ENCODE measurements at regions not wholly inside any gene's neighbourhood (a gene's known extent, or its start where the extent isn't known, plus 50 kb on each side); places are given as distances from the start of the nearest gene placed in this dataset.
A peak's percentile ranks its signal among the peaks of the same experiment; 100 is the strongest.
"Not testable (repeated sequence)": the region's sequence is repeated elsewhere in the genome, so short reads cannot be mapped to it uniquely, and the experiment has no call there.

DNA sequence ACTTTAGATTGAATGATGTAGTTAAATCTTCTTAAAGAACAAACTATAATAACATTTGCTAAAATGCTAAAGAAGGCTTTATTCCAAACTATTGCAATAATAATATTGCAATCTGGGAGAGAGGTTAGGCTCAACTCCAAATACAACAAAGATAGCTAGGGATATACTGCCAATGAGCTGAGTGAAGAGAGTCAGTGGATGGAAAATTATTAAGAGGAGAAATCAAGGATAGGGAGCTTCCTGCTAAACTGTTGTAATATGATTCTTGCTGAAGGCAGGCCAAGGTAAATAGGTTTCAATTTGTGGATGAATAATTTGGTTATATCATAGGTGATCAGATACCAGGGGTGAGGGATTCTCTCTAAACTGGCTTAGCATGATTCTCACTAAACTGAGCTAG, 1651.5 kb downstream of the EFNA5 start:
- DNase-seq (ENCODE audit: low read depth in 2 of 2): peak; percentile 28 to 33

DNA sequence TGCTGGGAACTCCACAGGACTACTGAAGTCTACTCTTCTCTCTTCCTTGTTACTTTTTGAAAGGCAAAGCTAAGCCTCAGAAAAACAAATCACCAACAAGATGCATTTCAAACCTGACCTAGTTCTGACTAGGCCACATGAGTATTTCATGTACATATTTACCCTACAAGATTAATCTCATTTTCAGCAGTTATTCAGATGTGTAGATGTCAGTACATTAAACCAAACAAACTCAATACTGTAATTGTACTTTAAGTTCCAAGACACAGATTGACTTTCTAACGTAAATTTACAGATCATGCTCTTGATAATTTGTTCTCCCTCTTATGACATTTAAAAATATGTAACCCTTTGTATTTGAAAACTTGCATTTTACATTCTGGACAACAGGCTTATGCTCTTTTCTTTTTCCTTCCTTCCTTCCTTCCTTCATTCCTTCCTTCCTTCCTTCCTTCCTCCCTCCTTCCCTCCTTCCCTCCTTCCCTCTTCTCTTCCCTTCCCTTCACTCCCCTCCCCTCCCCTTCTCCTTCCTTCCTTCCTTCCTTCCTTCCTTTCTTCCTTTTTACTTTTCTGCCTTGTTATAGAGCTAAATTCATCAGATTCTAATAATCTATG, 1653.4 kb downstream of the EFNA5 start:
- no peak for DNase-seq (ENCODE audit: low read depth in 2 of 2)

DNA sequence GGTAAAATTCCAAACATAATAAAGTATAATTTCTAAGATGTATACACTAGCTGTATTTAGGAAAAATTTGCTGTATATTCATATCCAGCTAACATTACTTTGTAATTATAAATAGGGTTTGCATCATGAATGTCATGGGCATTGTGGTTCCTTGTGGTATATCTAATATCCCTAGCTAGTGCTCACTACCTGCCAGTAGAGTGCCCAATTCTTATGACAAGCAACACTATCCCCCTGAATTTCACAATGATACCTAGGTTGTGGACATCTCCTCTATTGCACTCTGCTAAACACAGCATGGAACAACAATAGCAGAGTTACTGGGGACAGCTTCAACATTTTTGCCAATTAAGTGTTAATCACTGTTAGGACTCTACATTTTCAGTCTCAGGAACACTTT, 1656.5 kb downstream of the EFNA5 start:
- no peak for DNase-seq (ENCODE audit: low read depth in 2 of 2)

DNA sequence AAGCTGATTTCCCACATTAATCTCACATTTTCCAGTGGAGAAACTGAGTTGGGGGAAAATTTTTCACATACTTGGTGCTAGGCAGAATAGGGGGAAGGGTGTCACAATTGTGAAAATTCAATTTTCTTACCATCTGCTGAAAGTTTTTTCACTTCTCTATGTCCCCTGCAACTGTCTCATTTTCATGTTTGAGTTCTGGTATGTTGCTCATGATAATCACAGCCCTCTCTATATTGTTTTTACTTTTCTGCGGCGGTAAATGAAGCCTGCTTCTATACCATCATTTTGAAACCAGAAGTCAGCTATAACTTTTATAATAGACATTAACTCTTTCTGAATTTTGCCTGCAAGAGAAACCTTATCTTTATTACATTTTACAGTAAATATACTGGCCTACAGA, 1664.5 kb downstream of the EFNA5 start:
- no peak for DNase-seq (ENCODE audit: low read depth in 2 of 2)

DNA sequence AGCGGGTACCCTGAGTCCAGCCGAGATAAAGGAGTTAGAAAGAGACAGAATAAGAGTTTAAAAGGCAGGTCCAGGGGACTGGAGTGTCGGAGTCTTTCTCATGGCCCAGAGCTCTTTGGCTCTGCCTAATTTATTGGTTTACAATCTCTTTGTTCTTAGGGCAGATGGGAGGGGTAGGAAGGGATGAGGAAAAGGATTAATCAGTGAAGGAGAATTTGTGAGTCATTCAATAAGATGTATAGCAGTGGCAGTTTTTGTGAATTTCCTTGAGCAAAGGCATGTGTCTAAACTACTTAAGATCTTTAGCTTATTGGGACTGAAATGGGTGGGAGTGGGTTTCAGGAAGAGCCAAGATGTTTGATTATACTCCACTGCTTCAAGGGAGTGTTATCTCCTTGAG, 1671.7 kb downstream of the EFNA5 start:
- DNase-seq (ENCODE audit: low read depth in 2 of 2): not testable (repeated sequence)

DNA sequence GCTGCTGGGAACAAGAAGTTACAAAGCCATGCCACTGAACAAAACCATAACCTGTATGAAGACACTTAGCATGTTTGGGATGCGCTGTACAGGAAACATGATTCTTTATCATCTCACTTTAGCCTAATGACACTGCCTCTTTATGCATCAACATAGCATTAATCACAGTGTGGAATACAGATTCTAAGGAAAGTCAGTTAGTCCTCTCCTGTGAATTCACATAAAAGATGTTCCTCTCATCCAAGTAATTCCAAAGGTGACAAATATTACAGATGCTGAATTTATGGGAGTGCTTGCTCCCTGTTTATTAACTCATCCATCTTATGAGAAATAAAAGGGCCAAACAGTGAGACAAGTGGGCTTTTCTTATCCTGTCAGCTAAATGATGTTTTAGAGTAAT, 1677.7 kb downstream of the EFNA5 start:
- no peak for DNase-seq (ENCODE audit: low read depth in 2 of 2)

DNA sequence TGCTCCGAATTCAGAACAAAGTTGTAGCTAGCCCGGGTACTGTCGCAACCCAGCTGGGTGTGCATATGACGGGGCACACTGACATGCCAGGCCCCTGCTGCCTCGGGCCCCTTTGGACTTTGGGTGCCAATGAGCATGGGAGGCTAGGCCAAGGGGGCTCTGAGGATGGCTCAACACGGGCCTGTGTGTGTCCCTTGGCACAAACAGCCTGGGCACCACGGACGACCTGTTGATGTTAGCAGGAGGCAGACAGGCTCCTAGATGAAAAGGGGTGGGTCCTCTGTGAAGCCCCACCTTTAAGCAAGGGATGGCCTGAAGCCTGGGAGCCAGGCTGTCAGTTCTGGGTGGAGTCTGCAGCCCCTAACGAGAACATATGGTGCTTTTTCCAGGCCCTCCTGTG, 1688.2 kb downstream of the EFNA5 start:
- no peak for DNase-seq (ENCODE audit: low read depth in 2 of 2)

DNA sequence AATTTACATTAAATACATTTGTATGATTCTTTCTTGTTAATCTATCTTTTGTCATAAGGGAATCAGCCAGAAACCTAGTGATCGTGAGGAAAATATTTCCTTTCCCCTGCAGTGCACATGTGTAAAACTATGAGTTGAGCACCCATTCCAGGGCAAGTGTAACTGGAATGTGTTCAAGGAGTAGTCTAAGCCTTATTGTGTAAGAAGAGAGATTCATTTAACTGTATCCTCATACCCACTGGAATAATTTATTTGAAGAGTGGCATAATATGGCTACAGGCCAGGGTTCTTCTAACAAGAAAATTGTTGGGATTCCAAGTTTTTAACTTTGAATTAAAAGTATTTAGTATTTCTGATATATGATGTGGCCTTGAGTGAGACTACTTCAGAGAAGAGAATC, 1692.7 kb downstream of the EFNA5 start:
- DNase-seq (ENCODE audit: low read depth in 2 of 2): no peak

DNA sequence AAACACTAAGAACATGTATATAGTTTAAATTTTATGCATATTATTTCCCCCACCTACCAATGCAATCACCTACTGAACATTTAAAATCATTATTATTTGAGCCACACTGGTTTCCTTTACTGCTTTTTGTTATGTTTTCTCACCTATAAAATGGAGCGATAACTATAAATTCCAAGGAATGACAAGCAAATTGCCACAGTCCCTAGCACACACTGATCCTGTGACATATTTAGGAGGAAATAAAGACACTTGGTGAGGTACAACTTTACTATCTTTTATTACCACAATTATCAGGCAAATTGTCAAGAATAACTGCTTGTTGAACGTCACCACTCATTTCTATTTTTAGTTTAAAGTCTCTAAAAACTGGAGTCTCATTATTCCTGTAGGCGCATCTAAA, 1693.6 kb downstream of the EFNA5 start:
- no peak for DNase-seq (ENCODE audit: low read depth in 2 of 2)

DNA sequence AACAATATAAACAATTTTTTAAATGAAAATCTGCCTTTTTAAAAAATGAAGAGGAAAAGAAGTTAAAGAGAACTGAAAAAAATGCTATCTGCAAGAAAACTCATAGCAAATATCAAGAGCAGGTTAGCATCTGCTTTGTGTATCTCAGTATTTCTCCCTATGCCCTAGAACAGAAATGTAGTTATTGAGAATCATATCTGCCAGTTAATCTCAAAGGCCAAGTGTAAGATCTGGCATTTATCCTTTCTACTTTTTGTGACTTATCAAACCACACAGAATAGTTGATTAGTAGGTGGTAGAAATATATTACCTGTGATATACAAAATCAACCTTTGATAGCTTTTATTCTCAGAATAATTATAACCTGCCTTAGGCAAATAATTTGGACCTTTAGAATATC, 1699.8 kb downstream of the EFNA5 start:
- no peak for DNase-seq (ENCODE audit: low read depth in 2 of 2)

DNA sequence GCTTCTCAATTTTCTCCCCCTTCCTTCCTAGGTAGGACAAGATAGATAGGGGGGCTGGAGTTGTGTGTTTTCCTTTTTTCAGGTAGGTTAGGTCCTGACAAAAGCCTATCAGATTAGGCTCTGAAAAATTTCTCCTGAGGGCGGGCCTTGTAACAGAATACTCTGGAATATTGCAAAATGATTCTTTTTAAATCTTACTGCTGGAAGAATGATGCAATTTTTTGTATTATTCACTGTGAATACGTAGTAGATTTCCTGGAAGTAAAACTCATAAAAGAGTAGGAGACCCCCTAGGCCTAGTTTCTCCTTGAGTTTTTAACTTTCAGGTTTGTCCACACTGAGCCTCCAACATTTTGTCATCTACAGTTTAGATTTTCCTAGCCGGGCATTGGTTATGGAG, 1701.8 kb downstream of the EFNA5 start:
- DNase-seq (ENCODE audit: low read depth in 2 of 2): no peak

DNA sequence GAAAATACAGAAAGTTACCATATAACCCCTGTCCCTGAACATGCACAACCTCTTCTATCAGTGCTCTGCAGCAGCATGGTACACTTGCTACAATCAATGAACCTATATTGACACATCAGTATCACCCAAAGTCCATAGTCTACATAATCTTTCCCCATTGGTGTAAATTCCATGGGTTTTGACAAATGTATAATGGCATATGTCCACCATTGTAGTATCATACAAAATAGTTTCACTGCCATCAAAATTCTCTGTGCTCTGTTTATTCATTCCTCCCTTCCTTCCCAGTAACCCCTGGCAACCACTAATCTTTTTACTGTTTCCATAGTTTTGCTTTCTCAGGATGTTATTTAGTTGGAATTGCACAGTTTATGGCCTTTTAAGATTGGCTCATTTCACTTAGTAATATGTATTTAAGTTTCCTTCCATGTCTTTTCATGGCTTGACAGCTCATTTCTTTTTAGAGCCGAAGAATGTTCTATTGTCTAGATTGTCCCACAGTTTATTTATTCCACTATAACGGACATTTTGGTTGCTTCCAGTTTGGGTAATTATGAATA, 1707.0 kb downstream of the EFNA5 start:
- no peak for DNase-seq (ENCODE audit: low read depth in 2 of 2)

DNA sequence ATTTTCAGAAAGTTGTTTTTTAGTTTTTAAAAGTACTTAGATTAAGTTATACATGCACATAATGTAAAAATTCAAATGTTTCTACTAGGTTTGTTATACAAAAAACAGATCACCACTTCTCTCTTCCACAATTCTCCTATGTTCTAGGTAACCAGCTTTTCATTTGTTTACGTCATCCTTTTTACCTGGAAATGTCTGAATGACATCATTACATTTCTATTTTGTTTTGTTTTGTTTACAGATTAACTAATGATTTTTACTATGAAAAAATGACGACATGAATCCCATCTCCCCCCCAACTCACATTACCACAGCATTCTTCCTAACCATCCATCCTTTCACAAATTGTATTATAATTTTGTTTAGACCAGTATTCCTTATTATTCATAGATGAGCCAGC, 1709.2 kb downstream of the EFNA5 start:
- DNase-seq (ENCODE audit: low read depth in 2 of 2): no peak

DNA sequence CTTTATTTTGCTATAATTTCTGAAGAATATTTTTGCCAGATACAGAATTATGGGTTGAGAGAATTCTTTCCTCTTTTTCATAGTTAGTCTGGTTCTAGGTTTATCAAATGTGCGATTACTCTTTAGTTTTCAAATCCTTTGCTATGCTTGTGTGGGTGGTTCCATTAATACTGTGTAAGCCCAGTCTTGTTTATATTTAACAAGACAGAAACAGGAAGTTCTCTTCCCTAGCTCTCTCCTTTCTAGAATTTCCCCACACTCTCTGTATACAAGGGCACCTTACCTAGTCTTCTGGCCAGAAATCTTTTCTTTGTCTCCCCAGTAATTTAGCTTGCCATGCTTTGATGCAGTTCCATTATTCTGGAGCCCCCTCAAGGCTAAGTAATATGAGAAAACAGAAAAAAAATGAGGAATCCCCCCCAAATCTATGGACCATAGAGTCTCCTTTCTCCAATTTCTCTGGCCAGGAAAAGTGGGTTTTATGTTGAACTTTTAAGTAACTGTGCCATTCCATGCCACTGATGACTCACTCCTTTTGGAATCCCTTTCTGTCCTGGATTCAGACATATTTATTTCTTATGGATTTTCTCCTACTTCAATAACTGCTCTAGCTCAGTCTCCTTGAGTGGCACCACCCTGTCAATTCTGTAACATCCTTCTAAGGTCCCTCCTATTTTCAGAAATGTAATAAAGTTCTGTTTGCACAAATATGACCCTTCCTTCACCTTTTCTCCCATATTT, 1714.1 kb downstream of the EFNA5 start:
- no peak for DNase-seq (ENCODE audit: low read depth in 2 of 2)

DNA sequence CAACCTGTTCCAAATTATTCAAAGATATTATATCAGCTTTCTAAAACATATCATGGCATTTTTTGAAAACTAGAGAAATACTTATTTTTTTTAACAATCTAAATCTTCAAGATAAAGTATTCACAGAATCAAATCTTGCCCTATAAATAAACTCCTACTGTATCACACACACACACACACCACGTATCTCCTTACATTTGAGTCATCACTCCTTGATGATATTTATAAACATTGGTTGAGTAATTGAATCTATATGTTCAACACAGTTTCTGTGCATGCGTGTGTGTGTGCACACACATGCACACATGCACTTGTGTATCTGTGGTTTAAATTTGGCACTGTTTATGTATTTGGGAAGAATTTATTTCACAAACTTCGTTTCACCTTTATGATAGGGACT, 1716.4 kb downstream of the EFNA5 start:
- DNase-seq (ENCODE audit: low read depth in 2 of 2): no peak

DNA sequence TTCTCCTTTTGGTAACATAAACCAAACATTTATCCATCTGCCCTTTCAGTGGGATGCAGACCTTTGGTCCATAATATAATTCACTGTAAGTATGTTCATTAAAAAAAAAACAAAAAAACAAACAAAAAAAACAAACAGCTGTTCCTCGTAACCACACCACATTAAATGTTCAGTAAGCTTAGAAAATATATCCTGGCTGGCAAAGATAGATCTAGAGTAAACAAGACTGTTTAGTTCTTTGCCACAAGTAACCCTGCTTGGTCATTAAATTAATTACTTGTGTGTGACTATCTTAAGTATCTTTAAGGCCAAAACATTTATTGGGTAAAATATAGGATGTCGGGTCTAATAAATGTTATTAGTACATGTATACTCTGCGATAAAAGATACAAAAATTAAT, 1717.1 kb downstream of the EFNA5 start:
- DNase-seq (ENCODE audit: low read depth in 2 of 2): no peak

DNA sequence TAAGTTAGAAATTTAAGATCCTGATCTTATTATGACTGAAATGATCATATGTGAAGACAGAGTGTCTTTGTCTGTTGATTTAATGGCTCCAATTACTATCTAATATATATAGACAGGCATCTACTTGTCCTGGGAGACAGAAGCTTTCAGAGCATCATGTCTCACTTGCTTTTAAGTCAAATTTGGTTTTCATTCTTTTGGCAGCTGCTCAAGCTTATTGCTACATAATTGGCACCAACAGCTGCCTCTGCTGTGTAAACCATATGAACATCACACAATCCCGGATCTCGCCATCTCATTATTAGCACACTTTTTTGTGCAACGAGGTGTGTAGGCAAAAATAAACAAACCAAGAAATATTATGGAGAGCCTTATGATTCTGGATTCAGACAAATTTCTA, 1717.9 kb downstream of the EFNA5 start:
- peak in 1 of 2 experiments; percentile 31 for DNase-seq (ENCODE audit: low read depth in 2 of 2)

DNA sequence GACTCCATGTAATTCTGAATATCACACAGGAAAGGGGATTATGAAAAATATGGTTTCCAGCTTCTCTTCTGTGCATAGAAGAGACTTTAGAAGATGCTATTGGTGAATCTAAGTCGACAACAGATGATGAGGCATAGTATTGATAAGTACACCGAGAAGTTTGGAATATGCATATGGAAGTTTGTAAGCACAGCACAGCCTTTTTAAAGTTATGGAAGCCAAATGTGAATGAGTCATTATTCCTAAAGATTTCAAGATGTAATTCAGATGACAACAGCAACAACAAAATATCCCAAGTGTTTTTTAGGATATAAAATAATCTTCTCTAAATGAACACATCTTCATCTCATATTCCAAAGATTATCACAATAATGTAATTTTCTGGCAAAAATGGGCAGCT, 1723.3 kb downstream of the EFNA5 start:
- DNase-seq (ENCODE audit: low read depth in 2 of 2): no peak

DNA sequence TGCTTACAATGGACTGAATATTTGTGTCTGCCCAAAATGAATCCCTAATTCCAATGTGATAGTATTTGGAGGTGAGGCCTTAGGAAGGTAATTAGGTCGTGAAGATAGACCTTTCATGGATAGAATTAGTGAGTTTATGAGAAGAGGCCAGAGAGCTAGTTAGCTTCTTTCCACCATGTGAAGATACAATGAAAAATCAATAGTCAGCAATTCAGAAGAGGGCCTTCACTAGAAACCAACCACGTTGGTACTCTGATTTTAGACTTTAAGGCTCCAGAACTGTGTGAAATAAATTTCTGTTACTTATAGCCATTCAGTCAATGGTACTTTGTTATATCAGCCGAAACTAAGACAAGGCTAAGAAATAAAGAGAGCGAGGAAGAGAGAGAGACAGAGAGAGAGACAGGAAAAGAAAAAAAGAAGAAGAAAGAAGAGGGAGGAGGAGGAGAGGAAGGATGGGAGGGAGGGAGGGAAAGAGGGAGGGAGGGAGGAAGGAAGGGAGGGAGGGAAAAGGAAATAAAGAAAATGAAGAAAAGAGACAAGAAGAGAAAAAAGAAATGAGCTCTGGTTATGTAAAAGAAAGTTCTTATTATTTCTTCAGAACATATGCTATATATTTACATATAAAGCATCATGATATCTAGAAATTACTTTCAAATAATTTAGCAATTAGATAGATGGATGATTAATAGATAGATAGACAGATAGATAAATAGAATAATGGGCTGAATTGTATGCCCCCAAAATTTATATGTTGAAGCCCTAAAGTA, 1725.3 kb downstream of the EFNA5 start:
- DNase-seq (ENCODE audit: low read depth in 2 of 2): no peak

DNA sequence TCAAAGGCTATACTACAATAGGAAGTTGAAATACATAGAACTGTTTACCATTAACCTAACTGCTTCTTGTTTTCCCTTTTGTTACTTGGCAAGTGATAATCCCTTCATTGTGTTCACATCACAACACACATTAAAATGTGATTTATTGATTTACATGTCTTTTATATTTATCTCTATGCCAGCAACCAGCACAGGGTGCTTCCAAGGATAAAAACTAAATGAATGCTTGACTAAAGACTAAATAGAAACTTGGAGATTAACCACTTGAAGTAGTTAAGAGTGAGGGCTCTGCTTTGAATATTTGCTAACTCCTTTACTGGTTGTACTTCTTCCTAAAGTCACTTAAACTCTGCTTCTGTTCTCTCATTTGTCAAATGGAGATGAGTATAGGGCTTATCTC, 1730.6 kb downstream of the EFNA5 start:
- no peak for DNase-seq (ENCODE audit: low read depth in 2 of 2)

DNA sequence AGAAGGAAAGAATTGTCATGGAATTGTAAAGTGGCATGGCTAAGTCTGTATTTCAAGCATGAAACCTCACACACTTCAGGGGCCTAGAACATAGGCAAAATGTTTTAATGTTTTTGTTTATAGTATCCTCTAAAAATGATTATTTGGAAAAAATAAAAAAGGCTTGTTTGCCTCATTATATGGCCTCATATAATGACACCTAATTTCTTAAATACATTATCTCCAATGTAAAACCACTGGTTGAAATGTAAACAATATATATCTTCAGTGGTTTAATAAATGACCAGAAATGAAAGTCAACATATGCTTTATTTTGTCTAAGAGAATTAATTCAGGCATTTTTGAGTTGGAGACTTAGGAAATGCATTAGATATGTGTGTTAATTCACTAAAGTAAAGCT, 1736.6 kb downstream of the EFNA5 start:
- DNase-seq (ENCODE audit: low read depth in 2 of 2): no peak

DNA sequence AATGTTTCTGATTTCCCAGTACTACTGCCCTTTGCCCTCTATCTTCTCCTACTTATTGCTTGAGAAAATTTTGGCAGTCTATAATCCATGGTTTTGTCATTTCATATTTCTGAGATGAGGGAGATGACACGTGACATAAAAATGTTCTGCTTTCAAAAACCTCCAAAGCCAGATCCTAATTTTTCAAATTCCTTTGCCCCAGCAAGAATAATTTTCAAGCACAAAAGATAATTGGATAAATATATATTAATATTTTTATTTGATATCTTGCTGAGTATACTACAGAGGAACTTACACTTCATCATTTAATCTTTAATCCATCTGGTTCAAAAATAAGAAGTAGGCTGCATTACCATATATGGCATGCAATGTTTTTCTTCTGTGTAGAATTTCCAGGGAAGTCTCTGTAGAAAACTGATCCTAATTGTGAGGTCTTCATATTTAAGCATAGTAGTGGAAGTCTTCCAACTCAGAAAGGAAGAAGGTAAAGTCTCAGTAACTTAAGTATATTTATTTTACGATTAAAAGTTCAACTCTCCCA, 1738.8 kb downstream of the EFNA5 start:
- DNase-seq (ENCODE audit: low read depth in 2 of 2): peak; percentile 62 to 65

Measured in fibroblast of skin of left biceps (primary cell).